NCI-H2081 (cell line): ENCODE measurements at regions not wholly inside any gene's neighbourhood (a gene's known extent, or its start where the extent isn't known, plus 50 kb on each side); places are given as distances from the start of the nearest gene placed in this dataset.
"Not testable (repeated sequence)": the region's sequence is repeated elsewhere in the genome, so short reads cannot be mapped to it uniquely, and the experiment has no call there.

Experiments used
- DNase-seq, 2 experiments: peaks; one replicate each; lab custom pipeline; 2025; lab: John Stamatoyannopoulos, UW

GRCh38 chr6:134821928-134822864 is 127.7 kb downstream of the ALDH8A1 start:
- no peak for DNase-seq

GRCh38 chr6:134821397-134821796 is 128.5 kb downstream of the ALDH8A1 start:
- peak in 1 of 2 experiments; percentile 12 for DNase-seq

- no peak for DNase-seq
These were observed 129.8 kb downstream of the ALDH8A1 start for GRCh38 chr6:134819863-134820800.

GRCh38 chr6:134819236-134819635 is 130.7 kb downstream of the ALDH8A1 start:
- DNase-seq = no peak

- DNase-seq = no peak
These were observed 132.5 kb downstream of the ALDH8A1 start for GRCh38 chr6:134817448-134817847.

- DNase-seq = no peak
These were observed 133.1 kb downstream of the ALDH8A1 start for GRCh38 chr6:134816780-134817179.

- DNase-seq = no peak
These were observed 133.6 kb downstream of the ALDH8A1 start for GRCh38 chr6:134816300-134816699.

- DNase-seq = no peak
These were observed 135.7 kb downstream of the ALDH8A1 start for GRCh38 chr6:134814076-134814695.

- no peak for DNase-seq
These were observed 136.8 kb downstream of the ALDH8A1 start for GRCh38 chr6:134813146-134813545.

- DNase-seq = no peak
These were observed 139.5 kb downstream of the ALDH8A1 start for GRCh38 chr6:134810402-134810801.

- no peak for DNase-seq
These were observed 140.8 kb downstream of the ALDH8A1 start for GRCh38 chr6:134809130-134809529.

GRCh38 chr6:134806180-134806798 is 143.6 kb downstream of the ALDH8A1 start:
- DNase-seq = no peak

- DNase-seq = no peak
These were observed 144.7 kb downstream of the ALDH8A1 start for GRCh38 chr6:134805168-134805567.

- not testable (repeated sequence) for DNase-seq
These were observed 145.6 kb downstream of the ALDH8A1 start for GRCh38 chr6:134804311-134804710.

- no peak for DNase-seq
These were observed 147.4 kb downstream of the ALDH8A1 start for GRCh38 chr6:134802426-134803058.

GRCh38 chr6:134797400-134798113 is 152.3 kb downstream of the ALDH8A1 start:
- DNase-seq = no peak

GRCh38 chr6:134795691-134796090 is 154.2 kb downstream of the ALDH8A1 start:
- DNase-seq = no peak

GRCh38 chr6:134795001-134795400 is 154.9 kb downstream of the ALDH8A1 start:
- no peak for DNase-seq

- not testable (repeated sequence) for DNase-seq
These were observed 158.6 kb downstream of the ALDH8A1 start for GRCh38 chr6:134791243-134791843.

GRCh38 chr6:134787261-134787877 is 162.5 kb downstream of the ALDH8A1 start:
- no peak for DNase-seq
